GM23338 (cell line): ENCODE measurements at regions not wholly inside any gene's neighbourhood (a gene's known extent, or its start where the extent isn't known, plus 50 kb on each side); places are given as distances from the start of the nearest gene placed in this dataset.
"Not testable (repeated sequence)": the region's sequence is repeated elsewhere in the genome, so short reads cannot be mapped to it uniquely, and the experiment has no call there.

Source experiments
- CTCF ChIP-seq, 2 experiments: fragments of 200-600 bp in 1 of 2; sonication (generic) in 1 of 2; conservative IDR thresholded peaks; 2 replicates each; pipeline versions ENCODE4 v1.5.1 to v1.6.1; 2016 to 2017; ENCODE audit warnings: antibody characterized with exemption in 2 of 2, low read depth in 2 of 2, mild to moderate bottlenecking in 2 of 2, moderate library complexity in 1 of 2
- ETS1 ChIP-seq: IDR thresholded peaks from 2 replicates; pipeline ENCODE4 v1.6.1; 2016; ENCODE audit warnings: antibody characterized with exemption
- EZH2 ChIP-seq: fragments of 200-600 bp; sonication (generic); IDR thresholded peaks from one replicate; pipeline ENCODE4 v1.8.0; 2017; ENCODE audit warnings: antibody characterized with exemption, mild to moderate bottlenecking, low read depth; ENCODE audit not compliant: unreplicated experiment
- NANOG ChIP-seq: IDR thresholded peaks from 2 replicates; pipeline ENCODE4 v1.6.1; 2016; ENCODE audit warnings: antibody characterized with exemption, borderline replicate concordance
- POLR2AphosphoS5 ChIP-seq: IDR thresholded peaks from 2 replicates; pipeline ENCODE4 v1.6.1; 2016; ENCODE audit warnings: antibody characterized with exemption, low read depth

- not testable (repeated sequence) for TF ChIP-seq ETS1; CTCF (conservative IDR thresholded peaks at IDR 0.05; ENCODE audit: low read depth in 2 of 2); EZH2; POLR2AphosphoS5; NANOG
Observed at GRCh38 chr18:71294201-71294600, 1005.4 kb downstream of the SOCS6 start.
